ENCODE measurements at regions not wholly inside any gene's neighbourhood (a gene's known extent, or its start where the extent isn't known, plus 50 kb on each side); places are given as distances from the start of the nearest gene placed in this dataset.

GRCh38 chr6:134424165-134424797, 106.4 kb upstream of the SGK1 start:
- TF ChIP-seq POLR2AphosphoS5 (IDR thresholded peaks at IDR 0.05) (no peak), CTCF (IDR thresholded peaks at IDR 0.05) (no peak), POLR2A (IDR thresholded peaks at IDR 0.05; ENCODE audit: low read depth) (no peak), EP300 (IDR thresholded peaks at IDR 0.05) (no peak)

All from esophagus muscularis mucosa (tissue), 4 donors.